Activated CD8-positive, alpha-beta memory T cell treated with anti-CD3 and anti-CD28 coated beads for 24 hours (primary cell): ENCODE measurements at regions not wholly inside any gene's neighbourhood (a gene's known extent, or its start where the extent isn't known, plus 50 kb on each side); places are given as distances from the start of the nearest gene placed in this dataset.

Experiments used
- DNase-seq: peaks from one replicate; pipeline ENCODE4 v3.0.0-alpha.2; 2020

- no peak for DNase-seq
Observed at GRCh38 chr3:111244760-111245159, 173.1 kb downstream of the NECTIN3 start.

GRCh38 chr3:111246967-111247760 lies 175.5 kb downstream of the NECTIN3 start:
- no peak for DNase-seq

GRCh38 chr3:111248406-111248805 lies 176.8 kb downstream of the NECTIN3 start:
- no peak for DNase-seq

GRCh38 chr3:111249421-111249820 lies 177.8 kb downstream of the NECTIN3 start:
- DNase-seq, result no peak

GRCh38 chr3:111252779-111253178 lies 181.2 kb downstream of the NECTIN3 start:
- no peak for DNase-seq

- no peak for DNase-seq
Observed at GRCh38 chr3:111253733-111254132, 182.1 kb downstream of the NECTIN3 start.

GRCh38 chr3:111260878-111261277 lies 189.3 kb downstream of the NECTIN3 start:
- DNase-seq, result no peak

- DNase-seq, result no peak
Observed at GRCh38 chr3:111269777-111270176, 198.2 kb downstream of the NECTIN3 start.

- no peak for DNase-seq
Observed at GRCh38 chr3:111277226-111277625, 205.6 kb downstream of the NECTIN3 start.

- DNase-seq, result no peak
Observed at GRCh38 chr3:111278959-111279358, 207.3 kb downstream of the NECTIN3 start.

- no peak for DNase-seq
Observed at GRCh38 chr3:111282024-111282423, 210.4 kb downstream of the NECTIN3 start.

GRCh38 chr3:111283165-111283564 lies 211.5 kb downstream of the NECTIN3 start:
- DNase-seq, result no peak

GRCh38 chr3:111284503-111285183 lies 213.0 kb downstream of the NECTIN3 start:
- no peak for DNase-seq

GRCh38 chr3:111285184-111285538 lies 213.5 kb downstream of the NECTIN3 start:
- no peak for DNase-seq

- no peak for DNase-seq
Observed at GRCh38 chr3:111285694-111286093, 214.1 kb downstream of the NECTIN3 start.

GRCh38 chr3:111286746-111287145 lies 215.1 kb downstream of the NECTIN3 start:
- DNase-seq, result no peak

GRCh38 chr3:111292117-111292516 lies 220.5 kb downstream of the NECTIN3 start:
- DNase-seq, result no peak

GRCh38 chr3:111299192-111299615 lies 227.6 kb downstream of the NECTIN3 start:
- DNase-seq, result no peak

GRCh38 chr3:111301238-111301798 lies 229.7 kb downstream of the NECTIN3 start:
- no peak for DNase-seq

GRCh38 chr3:111302063-111302462 lies 230.4 kb downstream of the NECTIN3 start:
- DNase-seq, result no peak

GRCh38 chr3:111303760-111304159 lies 232.1 kb downstream of the NECTIN3 start:
- no peak for DNase-seq

- DNase-seq, result no peak
Observed at GRCh38 chr3:111307676-111308075, 234.3 kb upstream of the CD96 start.

- DNase-seq, result no peak
Observed at GRCh38 chr3:111311126-111311525, 230.9 kb upstream of the CD96 start.

GRCh38 chr3:111311709-111312235 lies 230.2 kb upstream of the CD96 start:
- no peak for DNase-seq
